Transverse colon (tissue), 4 donors: ENCODE measurements at regions not wholly inside any gene's neighbourhood (a gene's known extent, or its start where the extent isn't known, plus 50 kb on each side); places are given as distances from the start of the nearest gene placed in this dataset.

Experiments
- DNase-seq: peaks from one replicate; pipeline ENCODE4 v3.0.0-alpha.2; 2019
- H3K27ac ChIP-seq, 4 donors: fragments of 200-600 bp; sonication (generic); 2 replicates each; pipeline ENCODE4 v1.5.1; 2016 to 2018; ENCODE audit warnings: inconsistent platforms in 4 of 4
- H3K27me3 ChIP-seq: fragments of 200-600 bp; sonication (generic); 2 replicates; pipeline ENCODE4 v1.5.1; 2017; ENCODE audit warnings: inconsistent platforms
- H3K36me3 ChIP-seq, 4 donors: fragments of 200-600 bp; sonication (generic); 2 replicates each; pipeline ENCODE4 v1.5.1; 2017 to 2019; ENCODE audit warnings: inconsistent platforms in 4 of 4
- H3K4me1 ChIP-seq, 4 donors: fragments of 200-600 bp; sonication (generic); 2 replicates each; pipeline ENCODE4 v1.5.1; 2017 to 2020; ENCODE audit warnings: inconsistent platforms in 4 of 4
- H3K4me3 ChIP-seq, 4 donors: fragments of 200-600 bp; sonication (generic); 1 replicate in 1 of 4; 2 replicates in 3 of 4; pipeline versions ENCODE4 v1.5.1 to v1.6.1; 2017 to 2019; ENCODE audit warnings: inconsistent platforms in 4 of 4
- H3K9me3 ChIP-seq, 2 donors: fragments of 200-600 bp; sonication (generic); 2 replicates each; pipeline ENCODE4 v1.5.1; 2017 to 2019; ENCODE audit warnings: inconsistent platforms in 2 of 2
- EP300 ChIP-seq: sonication (generic); formaldehyde crosslinking; IDR thresholded peaks from one replicate; pipeline ENCODE4 v1.6.1; 2017; ENCODE audit warnings: antibody characterized with exemption, low read depth
- POLR2A ChIP-seq: fragments of 450-650 bp; IDR thresholded peaks from one replicate; pipeline ENCODE4 v1.6.1; 2016; ENCODE audit warnings: antibody characterized with exemption, mild to moderate bottlenecking, moderate library complexity
- POLR2AphosphoS5 ChIP-seq, 3 donors: sonication (generic); formaldehyde crosslinking; IDR thresholded peaks; one replicate each; pipeline ENCODE4 v1.6.1; 2016; ENCODE audit warnings: antibody characterized with exemption in 3 of 3
- WGBS, 2 donors: methylation state at CpG; one replicate each; pipeline ENCODE4 v1.1.5; 2018; ENCODE audit warnings: low coverage in 1 of 2; 5-methylcytosine and 5-hydroxymethylcytosine counted together
- in situ Hi-C, 4 donors: fragments of 200-750 bp; cut with MboI; loops; one replicate each; pipeline versions ENCODE4 v1.15.0 to v1.15.1; 2017; ENCODE audit warnings: low sequenced_read_pairs in 3 of 4, low pct_ligation_motif_present in 1 of 4, low pct_unique_long_range_greater_than_20kb in 1 of 4
- intact Hi-C: fragments of 100-400 bp; cut with DNase I; formaldehyde crosslinking; loops from one replicate; pipeline ENCODE4 v1.15.1; 2023; ENCODE audit warnings: low total_unique reads
- TF ChIP-seq, protein P1 (sequence below), 5 experiments: fragments of 200-600 bp in 3 of 5; fragments of 450-650 bp in 2 of 5; sonication (generic) in 3 of 5; IDR thresholded peaks; 1 replicate in 2 of 5; 2 replicates in 3 of 5; pipeline ENCODE4 v1.5.1; 2016 to 2017; ENCODE audit warnings: antibody characterized with exemption in 5 of 5, inconsistent platforms in 3 of 5, mild to moderate bottlenecking in 2 of 5, moderate library complexity in 1 of 5

DNA sequence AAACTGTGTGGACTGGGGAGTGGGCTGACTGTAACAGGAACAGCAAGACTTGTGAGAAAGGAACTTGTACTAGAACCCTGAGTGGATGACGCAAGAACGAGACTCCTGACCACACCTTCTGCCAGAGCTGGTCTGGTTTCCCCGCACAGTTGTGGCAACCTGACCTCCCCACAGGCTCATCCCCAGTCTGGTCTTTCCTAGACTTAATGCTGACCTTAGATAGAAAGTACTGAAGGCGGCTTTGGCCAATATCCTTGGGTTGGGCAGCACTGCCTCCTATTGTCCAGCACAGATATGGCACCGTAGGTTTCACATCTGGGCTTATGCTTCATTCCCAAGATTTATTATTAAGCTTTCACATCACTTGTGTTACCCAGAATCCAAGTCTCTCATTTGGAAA lies 137.8 kb upstream of the FRG1 start:
- Histone ChIP-seq H3K9me3 (no peaks in the 10 kb centered on the region), H3K4me3 (no peak overlapping the region), H3K4me1 (no peaks in the 10 kb centered on the region), H3K27me3 (no peaks in the 10 kb centered on the region), H3K36me3 (no peaks in the 10 kb centered on the region), H3K27ac (no peak overlapping the region)
- 79% methylated on average over 5 of the region's 5 CpGs; no CpG with 5 or more reads in 1 of the 2 donors for WGBS, 2 donors
- TF ChIP-seq POLR2AphosphoS5 (IDR thresholded peaks at IDR 0.05) (no peak), EP300 (no peak), POLR2A (no peak)
- TF ChIP-seq, protein P1, sequence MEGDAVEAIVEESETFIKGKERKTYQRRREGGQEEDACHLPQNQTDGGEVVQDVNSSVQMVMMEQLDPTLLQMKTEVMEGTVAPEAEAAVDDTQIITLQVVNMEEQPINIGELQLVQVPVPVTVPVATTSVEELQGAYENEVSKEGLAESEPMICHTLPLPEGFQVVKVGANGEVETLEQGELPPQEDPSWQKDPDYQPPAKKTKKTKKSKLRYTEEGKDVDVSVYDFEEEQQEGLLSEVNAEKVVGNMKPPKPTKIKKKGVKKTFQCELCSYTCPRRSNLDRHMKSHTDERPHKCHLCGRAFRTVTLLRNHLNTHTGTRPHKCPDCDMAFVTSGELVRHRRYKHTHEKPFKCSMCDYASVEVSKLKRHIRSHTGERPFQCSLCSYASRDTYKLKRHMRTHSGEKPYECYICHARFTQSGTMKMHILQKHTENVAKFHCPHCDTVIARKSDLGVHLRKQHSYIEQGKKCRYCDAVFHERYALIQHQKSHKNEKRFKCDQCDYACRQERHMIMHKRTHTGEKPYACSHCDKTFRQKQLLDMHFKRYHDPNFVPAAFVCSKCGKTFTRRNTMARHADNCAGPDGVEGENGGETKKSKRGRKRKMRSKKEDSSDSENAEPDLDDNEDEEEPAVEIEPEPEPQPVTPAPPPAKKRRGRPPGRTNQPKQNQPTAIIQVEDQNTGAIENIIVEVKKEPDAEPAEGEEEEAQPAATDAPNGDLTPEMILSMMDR (IDR thresholded peaks at IDR 0.05), result no peak
- in situ Hi-C loops (no loop called here), intact Hi-C loops (no loop called here)
- DNase-seq, result no peak

DNA sequence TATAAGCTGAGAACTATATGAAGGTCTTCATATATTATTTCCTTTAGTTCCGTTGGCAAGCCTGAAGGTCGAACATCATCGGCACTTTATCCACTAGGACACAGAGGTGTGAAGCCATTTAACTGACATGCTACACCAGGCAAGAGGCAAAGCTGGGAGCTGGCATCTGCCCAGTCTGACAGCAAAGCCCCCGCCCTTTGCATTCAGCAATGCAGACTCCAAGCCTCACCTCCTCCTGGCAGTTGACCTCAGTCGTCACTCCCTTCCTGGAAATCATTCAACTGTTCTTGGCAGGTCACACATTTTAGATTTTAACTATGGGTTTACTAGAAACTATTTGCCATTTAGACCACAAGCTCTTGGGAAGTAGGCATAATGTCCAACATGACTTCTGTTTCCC lies 135.8 kb upstream of the FRG1 start:
- no peak for DNase-seq
- in situ Hi-C loops, result no loop called here
- 65 to 80% methylated on average over 4 to 5 of the region's 5 CpGs for WGBS, 2 donors

DNA sequence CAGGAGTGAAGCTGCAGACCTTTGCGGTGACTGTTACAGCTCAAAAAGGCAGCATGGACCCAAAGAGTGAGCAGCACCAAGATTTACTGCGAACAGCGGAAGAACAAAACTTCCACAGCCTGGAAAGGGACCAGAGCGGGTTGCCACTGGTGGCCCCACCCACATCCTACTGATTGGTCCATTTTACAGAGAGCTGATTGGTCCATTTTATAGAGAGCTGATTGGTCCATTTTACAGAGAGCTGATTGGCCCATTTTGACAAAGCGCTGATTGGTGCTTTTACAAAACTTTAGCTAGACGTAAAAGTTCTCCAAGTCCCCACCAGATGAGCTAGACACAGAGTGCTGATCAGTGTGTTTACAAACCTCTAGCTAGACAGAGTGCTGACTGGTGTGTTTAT lies 134.2 kb upstream of the FRG1 start:
- Histone ChIP-seq H3K4me1 (no peaks in the 10 kb centered on the region), H3K36me3 (no peaks in the 10 kb centered on the region), H3K9me3 (peaks cover 3% of the 10 kb centered on the region in 2 donors), H3K27ac (no peak overlapping the region), H3K4me3 (no peak overlapping the region), H3K27me3 (no peaks in the 10 kb centered on the region)
- 66 to 71% methylated on average over 6 of the region's 6 CpGs for WGBS, 2 donors
- intact Hi-C loops, result no loop called here
- in situ Hi-C loops, result no loop called here
- DNase-seq, result no peak
- TF ChIP-seq EP300, result no peak
- TF ChIP-seq POLR2AphosphoS5 (IDR thresholded peaks at IDR 0.05), result no peak
- TF ChIP-seq, protein P1 (IDR thresholded peaks at IDR 0.05), result no peak
- TF ChIP-seq POLR2A, result no peak

More for the DNA sequence above, 135.8 kb upstream of the FRG1 start:
- TF ChIP-seq, protein P1 (IDR thresholded peaks at IDR 0.05), result no peak
- TF ChIP-seq POLR2AphosphoS5 (IDR thresholded peaks at IDR 0.05) (no peak), POLR2A (no peak), EP300 (no peak)
- intact Hi-C loops, result no loop called here
- no peak overlapping the region for H3K4me3 ChIP-seq
- H3K27me3 ChIP-seq, result no peaks in the 10 kb centered on the region
- H3K4me1 ChIP-seq, result no peaks in the 10 kb centered on the region
- no peak overlapping the region for H3K27ac ChIP-seq
- H3K9me3 ChIP-seq, result peaks cover under 1% of the 10 kb centered on the region in 2 donors
- H3K36me3 ChIP-seq, result no peaks in the 10 kb centered on the region

DNA sequence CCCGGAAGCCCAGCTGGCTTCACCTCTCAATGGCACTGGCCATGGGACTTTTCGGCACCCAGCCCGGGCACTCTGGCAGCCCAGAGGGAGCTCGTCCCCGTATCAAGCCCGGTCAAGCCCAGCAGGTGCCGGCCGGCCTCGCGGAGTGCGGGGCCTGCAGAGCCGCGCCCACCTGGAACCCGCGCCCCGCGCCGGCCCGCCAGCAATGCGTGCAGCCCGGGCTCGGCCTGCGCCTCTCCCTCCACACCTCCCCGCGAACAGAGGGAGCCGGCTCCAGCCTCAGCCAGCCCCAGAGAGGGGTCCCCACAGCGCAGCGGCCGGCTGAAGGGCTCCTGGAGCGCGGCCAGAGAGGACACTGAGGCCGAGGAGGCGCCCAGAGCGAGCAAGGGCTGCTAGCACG lies 133.6 kb upstream of the FRG1 start:
- no peaks in the 10 kb centered on the region for H3K36me3 ChIP-seq
- 86 to 100% methylated on average over 1 to 28 of the region's 35 CpGs for WGBS, 2 donors
- H3K9me3 ChIP-seq, result peaks cover 3% of the 10 kb centered on the region in 2 donors
- in situ Hi-C loops (no loop called here), intact Hi-C loops (no loop called here)
- no peak for DNase-seq
- H3K27ac ChIP-seq, result no peak overlapping the region
- no peaks in the 10 kb centered on the region for H3K27me3 ChIP-seq
- H3K4me3 ChIP-seq, result no peak overlapping the region
- TF ChIP-seq POLR2A, result no peak
- no peak for TF ChIP-seq POLR2AphosphoS5 (IDR thresholded peaks at IDR 0.05)
- TF ChIP-seq, protein P1 (IDR thresholded peaks at IDR 0.05), result no peak
- TF ChIP-seq EP300, result no peak
- no peaks in the 10 kb centered on the region for H3K4me1 ChIP-seq
